NCI-H1092 treated with DMSO at 0.1 percent for 48 hours (cell line): ENCODE measurements at regions not wholly inside any gene's neighbourhood (a gene's known extent, or its start where the extent isn't known, plus 50 kb on each side); places are given as distances from the start of the nearest gene placed in this dataset.
"Not testable (repeated sequence)": the region's sequence is repeated elsewhere in the genome, so short reads cannot be mapped to it uniquely, and the experiment has no call there.

Experiments
- DNase-seq: peaks from one replicate; lab custom pipeline; 2025; lab: John Stamatoyannopoulos, UW

GRCh38 chr3:145272684-145273083 is 888.3 kb downstream of the PLOD2 start:
- no peak for DNase-seq

GRCh38 chr3:145282505-145282904 is 878.5 kb downstream of the PLOD2 start:
- DNase-seq: no peak

- no peak for DNase-seq
These were observed 874.0 kb downstream of the PLOD2 start for GRCh38 chr3:145286937-145287336.

GRCh38 chr3:145290010-145290409 is 871.0 kb downstream of the PLOD2 start:
- DNase-seq: no peak

GRCh38 chr3:145294572-145294971 is 866.4 kb downstream of the PLOD2 start:
- DNase-seq: no peak

GRCh38 chr3:145307272-145307671 is 853.7 kb downstream of the PLOD2 start:
- DNase-seq: no peak

- DNase-seq: no peak
These were observed 847.2 kb downstream of the PLOD2 start for GRCh38 chr3:145313751-145314150.

- DNase-seq: not testable (repeated sequence)
These were observed 844.7 kb downstream of the PLOD2 start for GRCh38 chr3:145316253-145316652.

- no peak for DNase-seq
These were observed 834.3 kb downstream of the PLOD2 start for GRCh38 chr3:145326666-145327065.

- DNase-seq: not testable (repeated sequence)
These were observed 827.6 kb downstream of the PLOD2 start for GRCh38 chr3:145333427-145333826.

- no peak for DNase-seq
These were observed 827.1 kb downstream of the PLOD2 start for GRCh38 chr3:145333931-145334330.

- DNase-seq: no peak
These were observed 805.8 kb downstream of the PLOD2 start for GRCh38 chr3:145355206-145355605.

- DNase-seq: no peak
These were observed 803.5 kb downstream of the PLOD2 start for GRCh38 chr3:145357453-145357852.

- no peak for DNase-seq
These were observed 801.9 kb downstream of the PLOD2 start for GRCh38 chr3:145359040-145359439.

- DNase-seq: no peak
These were observed 792.2 kb downstream of the PLOD2 start for GRCh38 chr3:145368748-145369147.

GRCh38 chr3:145370870-145371269 is 790.1 kb downstream of the PLOD2 start:
- DNase-seq: no peak

GRCh38 chr3:145377301-145377700 is 783.7 kb downstream of the PLOD2 start:
- DNase-seq: no peak

GRCh38 chr3:145383416-145383815 is 777.6 kb downstream of the PLOD2 start:
- no peak for DNase-seq

- DNase-seq: no peak
These were observed 776.7 kb downstream of the PLOD2 start for GRCh38 chr3:145384307-145384706.

- no peak for DNase-seq
These were observed 773.8 kb downstream of the PLOD2 start for GRCh38 chr3:145387211-145387610.

GRCh38 chr3:145395421-145395820 is 765.6 kb downstream of the PLOD2 start:
- no peak for DNase-seq

- no peak for DNase-seq
These were observed 749.4 kb downstream of the PLOD2 start for GRCh38 chr3:145411605-145412004.

GRCh38 chr3:145417678-145418077 is 743.3 kb downstream of the PLOD2 start:
- no peak for DNase-seq

GRCh38 chr3:145422556-145422955 is 738.4 kb downstream of the PLOD2 start:
- no peak for DNase-seq

GRCh38 chr3:145427355-145427754 is 733.6 kb downstream of the PLOD2 start:
- no peak for DNase-seq
